ENCODE measurements at regions not wholly inside any gene's neighbourhood (a gene's known extent, or its start where the extent isn't known, plus 50 kb on each side); places are given as distances from the start of the nearest gene placed in this dataset.

GRCh38 chr2:7096726-7097352 is 179.6 kb downstream of the RNF144A start:
- TF ChIP-seq CTCF (IDR thresholded peaks at IDR 0.05) (no peak), POLR2A (IDR thresholded peaks at IDR 0.05; ENCODE audit: low read depth) (no peak)

Data from esophagus muscularis mucosa (tissue), 3 donors.